Smooth muscle cell (in vitro differentiated cells): ENCODE measurements at regions not wholly inside any gene's neighbourhood (a gene's known extent, or its start where the extent isn't known, plus 50 kb on each side); places are given as distances from the start of the nearest gene placed in this dataset.
"Not testable (repeated sequence)": the region's sequence is repeated elsewhere in the genome, so short reads cannot be mapped to it uniquely, and the experiment has no call there.

Experiments
- DNase-seq: peaks from one replicate; lab custom pipeline; 2025; ENCODE audit not compliant: unreplicated experiment; lab: John Stamatoyannopoulos, UW
- H2AFZ ChIP-seq: fragments of 200-600 bp; sonication (generic); 2 replicates; pipeline ENCODE4 v1.6.0; 2016; ENCODE audit warnings: antibody characterized with exemption, low read depth, mild to moderate bottlenecking
- H3F3A ChIP-seq: fragments of 200-600 bp; sonication (generic); 2 replicates; pipeline ENCODE4 v1.6.0; 2017; ENCODE audit warnings: antibody characterized with exemption, low read depth
- H3K27ac ChIP-seq: fragments of 200-600 bp; sonication (generic); 2 replicates; pipeline ENCODE4 v1.5.1; 2016; ENCODE audit warnings: low read depth, mild to moderate bottlenecking
- H3K27me3 ChIP-seq: fragments of 200-600 bp; sonication (generic); 2 replicates; pipeline ENCODE4 v1.6.1; 2016; ENCODE audit warnings: low read depth, mild to moderate bottlenecking
- H3K36me3 ChIP-seq: fragments of 200-600 bp; sonication (generic); 2 replicates; pipeline ENCODE4 v1.5.1; 2016; ENCODE audit warnings: low read depth
- H3K4me1 ChIP-seq: fragments of 200-600 bp; sonication (generic); 2 replicates; pipeline ENCODE4 v1.5.1; 2016; ENCODE audit warnings: low read depth
- H3K4me2 ChIP-seq: fragments of 200-600 bp; sonication (generic); 2 replicates; pipeline ENCODE4 v1.6.0; 2016; ENCODE audit warnings: mild to moderate bottlenecking
- H3K4me3 ChIP-seq: fragments of 200-600 bp; sonication (generic); 2 replicates; pipeline ENCODE4 v1.5.1; 2016; ENCODE audit warnings: mild to moderate bottlenecking
- H3K79me2 ChIP-seq: fragments of 200-600 bp; sonication (generic); 2 replicates; pipeline ENCODE4 v1.6.0; 2016; ENCODE audit warnings: low read depth, mild to moderate bottlenecking
- H3K9ac ChIP-seq: fragments of 200-600 bp; sonication (generic); 2 replicates; pipeline ENCODE4 v1.6.0; 2016; ENCODE audit warnings: low read depth
- H3K9me3 ChIP-seq: fragments of 200-600 bp; sonication (generic); replicated peaks from 2 replicates; pipeline ENCODE4 v1.5.1; 2016; ENCODE audit warnings: low read depth
- H4K20me1 ChIP-seq: fragments of 200-600 bp; sonication (generic); 2 replicates; pipeline ENCODE4 v1.6.0; 2016; ENCODE audit warnings: low read depth
- CTCF ChIP-seq: fragments of 200-600 bp; sonication (generic); IDR thresholded peaks from 2 replicates; pipeline ENCODE4 v1.5.1; 2017; ENCODE audit warnings: borderline replicate concordance, mild to moderate bottlenecking, antibody characterized with exemption; ENCODE audit not compliant: insufficient read depth, poor library complexity, severe bottlenecking
- WGBS: methylation state at CpG from one replicate; pipeline ENCODE4 v1.1.7; 2016; ENCODE audit warnings: low lambda C conversion rate; 5-methylcytosine and 5-hydroxymethylcytosine counted together

DNA sequence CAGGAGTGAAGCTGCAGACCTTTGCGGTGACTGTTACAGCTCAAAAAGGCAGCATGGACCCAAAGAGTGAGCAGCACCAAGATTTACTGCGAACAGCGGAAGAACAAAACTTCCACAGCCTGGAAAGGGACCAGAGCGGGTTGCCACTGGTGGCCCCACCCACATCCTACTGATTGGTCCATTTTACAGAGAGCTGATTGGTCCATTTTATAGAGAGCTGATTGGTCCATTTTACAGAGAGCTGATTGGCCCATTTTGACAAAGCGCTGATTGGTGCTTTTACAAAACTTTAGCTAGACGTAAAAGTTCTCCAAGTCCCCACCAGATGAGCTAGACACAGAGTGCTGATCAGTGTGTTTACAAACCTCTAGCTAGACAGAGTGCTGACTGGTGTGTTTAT is 134.2 kb upstream of the FRG1 start:
- H3K4me3 ChIP-seq, result no peak overlapping the region
- peaks cover 5% of the 10 kb centered on the region for H3K9me3 ChIP-seq
- no peaks in the 10 kb centered on the region for H3K36me3 ChIP-seq
- TF ChIP-seq CTCF, result no peak
- H3K4me1 ChIP-seq, result no peaks in the 10 kb centered on the region
- no peak overlapping the region for H3K9ac ChIP-seq
- H3F3A ChIP-seq, result no peaks in the 10 kb centered on the region
- H4K20me1 ChIP-seq, result no peaks in the 10 kb centered on the region
- DNase-seq, result no peak
- H3K27me3 ChIP-seq, result no peaks in the 10 kb centered on the region
- no peak overlapping the region for H3K4me2 ChIP-seq
- 90% methylated on average over 6 of the region's 6 CpGs for WGBS
- H3K79me2 ChIP-seq, result no peaks in the 10 kb centered on the region
- H3K27ac ChIP-seq, result no peak overlapping the region
- no peak overlapping the region for H2AFZ ChIP-seq

- Histone ChIP-seq H3K9ac (no peak overlapping the region), H3K4me2 (no peak overlapping the region)
Observed at GRCh38 chr4:189807031-189807430, 133.6 kb upstream of the FRG1 start.

GRCh38 chr4:189809241-189809735 is 131.4 kb upstream of the FRG1 start:
- H3K4me2 ChIP-seq, result no peak overlapping the region
- no peak overlapping the region for H3K4me3 ChIP-seq
- WGBS, result 97% methylated on average over 5 of the region's 5 CpGs
- H3K36me3 ChIP-seq, result no peaks in the 10 kb centered on the region
- H4K20me1 ChIP-seq, result no peaks in the 10 kb centered on the region
- no peak overlapping the region for H3K9ac ChIP-seq
- H3K79me2 ChIP-seq, result no peaks in the 10 kb centered on the region
- no peaks in the 10 kb centered on the region for H3K4me1 ChIP-seq
- no peak for DNase-seq
- H3K9me3 ChIP-seq, result peaks cover 5% of the 10 kb centered on the region
- H3F3A ChIP-seq, result no peaks in the 10 kb centered on the region
- H2AFZ ChIP-seq, result no peak overlapping the region
- no peak overlapping the region for H3K27ac ChIP-seq
- H3K27me3 ChIP-seq, result no peaks in the 10 kb centered on the region
- no peak for TF ChIP-seq CTCF

More at GRCh38 chr4:189807031-189807430, 133.6 kb upstream of the FRG1 start:
- Histone ChIP-seq H3K79me2 (no peaks in the 10 kb centered on the region), H3K27me3 (no peaks in the 10 kb centered on the region), H3K27ac (no peak overlapping the region), H3K9me3 (peaks cover 5% of the 10 kb centered on the region), H3F3A (no peaks in the 10 kb centered on the region), H3K4me1 (no peaks in the 10 kb centered on the region), H3K36me3 (no peaks in the 10 kb centered on the region), H3K4me3 (no peak overlapping the region), H2AFZ (no peak overlapping the region), H4K20me1 (no peaks in the 10 kb centered on the region)
- 95% methylated on average over 35 of the region's 35 CpGs for WGBS
- TF ChIP-seq CTCF, result no peak
- DNase-seq, result no peak

GRCh38 chr4:189809839-189810238 is 130.8 kb upstream of the FRG1 start:
- no peak for DNase-seq
- Histone ChIP-seq H3K4me2 (no peak overlapping the region), H4K20me1 (no peaks in the 10 kb centered on the region), H3F3A (no peaks in the 10 kb centered on the region), H3K4me1 (no peaks in the 10 kb centered on the region), H3K4me3 (no peak overlapping the region), H3K79me2 (no peaks in the 10 kb centered on the region), H2AFZ (no peak overlapping the region), H3K9me3 (peaks cover 5% of the 10 kb centered on the region), H3K36me3 (no peaks in the 10 kb centered on the region), H3K9ac (no peak overlapping the region), H3K27me3 (no peaks in the 10 kb centered on the region), H3K27ac (no peak overlapping the region)
- no peak for TF ChIP-seq CTCF
- 88% methylated on average over 9 of the region's 9 CpGs for WGBS

GRCh38 chr4:189810318-189811181 is 130.1 kb upstream of the FRG1 start:
- H3K4me1 ChIP-seq, H2AFZ ChIP-seq, DNase-seq, H3K9ac ChIP-seq, H3K79me2 ChIP-seq, H3F3A ChIP-seq, H3K27me3 ChIP-seq, H4K20me1 ChIP-seq, H3K4me3 ChIP-seq, H3K9me3 ChIP-seq, H3K4me2 ChIP-seq, H3K36me3 ChIP-seq, H3K27ac ChIP-seq: not testable (repeated sequence)
- 96% methylated on average over 42 of the region's 75 CpGs for WGBS
